ENCODE measurements at regions not wholly inside any gene's neighbourhood (a gene's known extent, or its start where the extent isn't known, plus 50 kb on each side); places are given as distances from the start of the nearest gene placed in this dataset.

- TF ChIP-seq POLR2AphosphoS5 (IDR thresholded peaks at IDR 0.05; ENCODE audit: low read depth, low read length): no peak
- no peak for TF ChIP-seq POLR2A (IDR thresholded peaks at IDR 0.05; ENCODE audit: low read depth, low read length)
Observed at GRCh38 chr3:99175276-99175812, 273.8 kb upstream of the DCBLD2 start.

Data from GM12892 (cell line).